GM18505 (cell line): ENCODE measurements at regions not wholly inside any gene's neighbourhood (a gene's known extent, or its start where the extent isn't known, plus 50 kb on each side); places are given as distances from the start of the nearest gene placed in this dataset.
"Not testable (repeated sequence)": the region's sequence is repeated elsewhere in the genome, so short reads cannot be mapped to it uniquely, and the experiment has no call there.

Experiments
- ATAC-seq: cut with Tn5 transposase; IDR thresholded peaks from one replicate; pipeline ENCODE4 v1.9.1; 2021; ENCODE audit not compliant: unreplicated experiment
- POLR2A ChIP-seq: IDR thresholded peaks from 4 replicates; pipeline ENCODE4 v1.6.1; 2011; ENCODE audit warnings: borderline replicate concordance; ENCODE audit not compliant: insufficient read depth, insufficient read length; ENCODE audit errors: extremely low read depth

- ATAC-seq, result no peak
- no peak for TF ChIP-seq POLR2A
These were observed 150.1 kb downstream of the CRLF2 start for GRCh38 chrX:1062351-1062750.

GRCh38 chrX:1060562-1060960 is 151.9 kb downstream of the CRLF2 start:
- no peak for ATAC-seq
- TF ChIP-seq POLR2A, result no peak

- TF ChIP-seq POLR2A, result no peak
- ATAC-seq, result no peak
These were observed 152.6 kb downstream of the CRLF2 start for GRCh38 chrX:1059576-1060561.

- not testable (repeated sequence) for ATAC-seq
These were observed 158.8 kb downstream of the CRLF2 start for GRCh38 chrX:1053600-1053999.

GRCh38 chrX:1053072-1053471 is 159.4 kb downstream of the CRLF2 start:
- no peak for TF ChIP-seq POLR2A
- no peak for ATAC-seq

- no peak for TF ChIP-seq POLR2A
- ATAC-seq, result no peak
These were observed 160.4 kb downstream of the CRLF2 start for GRCh38 chrX:1052021-1052420.

- ATAC-seq, result no peak
- no peak for TF ChIP-seq POLR2A
These were observed 161.0 kb downstream of the CRLF2 start for GRCh38 chrX:1051421-1051820.

GRCh38 chrX:1045680-1046314 is 166.7 kb downstream of the CRLF2 start:
- TF ChIP-seq POLR2A, result no peak
- no peak for ATAC-seq

- no peak for TF ChIP-seq POLR2A
- no peak for ATAC-seq
These were observed 171.4 kb downstream of the CRLF2 start for GRCh38 chrX:1041091-1041490.

GRCh38 chrX:1035931-1036330 is 176.5 kb downstream of the CRLF2 start:
- not testable (repeated sequence) for ATAC-seq

GRCh38 chrX:1035206-1035605 is 177.2 kb downstream of the CRLF2 start:
- ATAC-seq, result no peak
- no peak for TF ChIP-seq POLR2A

GRCh38 chrX:1034717-1035116 is 177.7 kb downstream of the CRLF2 start:
- no peak for ATAC-seq
- TF ChIP-seq POLR2A, result no peak

- ATAC-seq, result no peak
- no peak for TF ChIP-seq POLR2A
These were observed 180.7 kb downstream of the CRLF2 start for GRCh38 chrX:1031521-1032430.
